WTC11 (cell line): ENCODE measurements at regions not wholly inside any gene's neighbourhood (a gene's known extent, or its start where the extent isn't known, plus 50 kb on each side); places are given as distances from the start of the nearest gene placed in this dataset.

Experiments
- IRF2 ChIP-seq: sonication (generic); formaldehyde crosslinking; IDR thresholded peaks from 2 replicates; pipeline ENCODE4 v1.8.0; 2022; ENCODE audit warnings: low read depth, missing genetic modification reagents, borderline replicate concordance
- TF ChIP-seq, protein P1 (sequence below): fragments of 200-600 bp; IDR thresholded peaks from 2 replicates; pipeline ENCODE4 v1.8.0; 2022; ENCODE audit warnings: antibody characterized with exemption
- TF ChIP-seq, protein P2 (sequence below): sonication (generic); formaldehyde crosslinking; IDR thresholded peaks from 2 replicates; pipeline ENCODE4 v1.8.1; 2023; ENCODE audit warnings: mild to moderate bottlenecking, missing genetic modification reagents

DNA sequence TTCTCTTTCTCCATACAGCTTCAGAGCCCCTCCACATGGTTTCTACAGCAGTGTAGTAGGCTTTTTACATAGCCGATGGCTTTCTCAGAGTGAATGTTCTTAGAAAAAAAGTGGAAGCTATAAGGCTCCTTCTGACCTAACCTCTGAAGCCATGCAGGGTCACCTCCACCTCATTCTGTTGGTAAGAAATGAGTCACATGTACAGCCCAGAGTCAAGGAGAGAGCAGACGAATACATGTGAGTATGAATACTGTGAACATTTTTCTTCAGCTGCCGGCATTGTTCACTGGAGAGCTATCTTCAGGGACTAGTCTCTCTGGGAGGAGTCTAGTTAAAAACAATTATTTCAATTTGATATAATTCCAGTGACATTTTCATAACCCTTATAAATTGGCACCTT is 68.2 kb upstream of the THRB start:
- TF ChIP-seq IRF2 (CRISPR knock-in tag): no peak
- TF ChIP-seq, protein P1, sequence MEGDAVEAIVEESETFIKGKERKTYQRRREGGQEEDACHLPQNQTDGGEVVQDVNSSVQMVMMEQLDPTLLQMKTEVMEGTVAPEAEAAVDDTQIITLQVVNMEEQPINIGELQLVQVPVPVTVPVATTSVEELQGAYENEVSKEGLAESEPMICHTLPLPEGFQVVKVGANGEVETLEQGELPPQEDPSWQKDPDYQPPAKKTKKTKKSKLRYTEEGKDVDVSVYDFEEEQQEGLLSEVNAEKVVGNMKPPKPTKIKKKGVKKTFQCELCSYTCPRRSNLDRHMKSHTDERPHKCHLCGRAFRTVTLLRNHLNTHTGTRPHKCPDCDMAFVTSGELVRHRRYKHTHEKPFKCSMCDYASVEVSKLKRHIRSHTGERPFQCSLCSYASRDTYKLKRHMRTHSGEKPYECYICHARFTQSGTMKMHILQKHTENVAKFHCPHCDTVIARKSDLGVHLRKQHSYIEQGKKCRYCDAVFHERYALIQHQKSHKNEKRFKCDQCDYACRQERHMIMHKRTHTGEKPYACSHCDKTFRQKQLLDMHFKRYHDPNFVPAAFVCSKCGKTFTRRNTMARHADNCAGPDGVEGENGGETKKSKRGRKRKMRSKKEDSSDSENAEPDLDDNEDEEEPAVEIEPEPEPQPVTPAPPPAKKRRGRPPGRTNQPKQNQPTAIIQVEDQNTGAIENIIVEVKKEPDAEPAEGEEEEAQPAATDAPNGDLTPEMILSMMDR: no peak
- TF ChIP-seq, protein P2, sequence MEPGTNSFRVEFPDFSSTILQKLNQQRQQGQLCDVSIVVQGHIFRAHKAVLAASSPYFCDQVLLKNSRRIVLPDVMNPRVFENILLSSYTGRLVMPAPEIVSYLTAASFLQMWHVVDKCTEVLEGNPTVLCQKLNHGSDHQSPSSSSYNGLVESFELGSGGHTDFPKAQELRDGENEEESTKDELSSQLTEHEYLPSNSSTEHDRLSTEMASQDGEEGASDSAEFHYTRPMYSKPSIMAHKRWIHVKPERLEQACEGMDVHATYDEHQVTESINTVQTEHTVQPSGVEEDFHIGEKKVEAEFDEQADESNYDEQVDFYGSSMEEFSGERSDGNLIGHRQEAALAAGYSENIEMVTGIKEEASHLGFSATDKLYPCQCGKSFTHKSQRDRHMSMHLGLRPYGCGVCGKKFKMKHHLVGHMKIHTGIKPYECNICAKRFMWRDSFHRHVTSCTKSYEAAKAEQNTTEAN: no peak
